GM18502 (cell line): ENCODE measurements at regions not wholly inside any gene's neighbourhood (a gene's known extent, or its start where the extent isn't known, plus 50 kb on each side); places are given as distances from the start of the nearest gene placed in this dataset.

Experiments
- ATAC-seq: cut with Tn5 transposase; IDR thresholded peaks from one replicate; pipeline ENCODE4 v1.9.1; 2021; ENCODE audit warnings: mild to moderate bottlenecking; ENCODE audit not compliant: unreplicated experiment, poor library complexity

GRCh38 chr5:89301321-89302025, 418.5 kb upstream of the MEF2C start:
- ATAC-seq, result peak; percentile 73

GRCh38 chr5:89300426-89300970, 417.5 kb upstream of the MEF2C start:
- no peak for ATAC-seq

- ATAC-seq, result no peak
Measured at GRCh38 chr5:89299998-89300397, 417.0 kb upstream of the MEF2C start.

- ATAC-seq, result no peak
Measured at GRCh38 chr5:89297066-89297465, 414.1 kb upstream of the MEF2C start.

- no peak for ATAC-seq
Measured at GRCh38 chr5:89293810-89294209, 410.8 kb upstream of the MEF2C start.

GRCh38 chr5:89292487-89292886, 409.5 kb upstream of the MEF2C start:
- no peak for ATAC-seq

GRCh38 chr5:89289604-89290003, 406.6 kb upstream of the MEF2C start:
- no peak for ATAC-seq

- no peak for ATAC-seq
Measured at GRCh38 chr5:89287964-89288363, 405.0 kb upstream of the MEF2C start.

- no peak for ATAC-seq
Measured at GRCh38 chr5:89286320-89286719, 403.3 kb upstream of the MEF2C start.

- no peak for ATAC-seq
Measured at GRCh38 chr5:89283728-89284493, 400.9 kb upstream of the MEF2C start.

- peak; percentile 44 for ATAC-seq
Measured at GRCh38 chr5:89282554-89283510, 399.8 kb upstream of the MEF2C start.

- ATAC-seq, result peak; percentile 4
Measured at GRCh38 chr5:89281766-89282553, 399.0 kb upstream of the MEF2C start.

- no peak for ATAC-seq
Measured at GRCh38 chr5:89281211-89281610, 398.2 kb upstream of the MEF2C start.

- ATAC-seq, result no peak
Measured at GRCh38 chr5:89280103-89281037, 397.4 kb upstream of the MEF2C start.

- ATAC-seq, result no peak
Measured at GRCh38 chr5:89279391-89280036, 396.5 kb upstream of the MEF2C start.

GRCh38 chr5:89277816-89278215, 394.8 kb upstream of the MEF2C start:
- ATAC-seq, result peak; percentile 38

- ATAC-seq, result no peak
Measured at GRCh38 chr5:89276566-89277305, 393.8 kb upstream of the MEF2C start.
